Panc1 (cell line): ENCODE measurements at regions not wholly inside any gene's neighbourhood (a gene's known extent, or its start where the extent isn't known, plus 50 kb on each side); places are given as distances from the start of the nearest gene placed in this dataset.

Experiments used
- ATAC-seq: fragments of 200-7000 bp; cut with Tn5 transposase; 2 replicates; pipeline ENCODE4 v1.9.1; 2020; ENCODE audit warnings: mild to moderate bottlenecking, moderate library complexity
- BruUV-seq: library from RNA; stranded (reverse); fragments of 400-500 nt; replicated peaks from 2 replicates; lab custom pipeline; 2021; lab: Mats Ljungman, UMichigan
- CTCF ChIA-PET: fragments of 300-600 bp; sonication (Branson Sonifier 250); formaldehyde crosslinking; loops from one replicate; lab custom pipeline; 2022; ENCODE audit warnings: antibody characterized with exemption; lab: Charles Lee
- POLR2A ChIA-PET: fragments of 300-600 bp; sonication (Branson Sonifier 250); formaldehyde crosslinking; loops from one replicate; lab custom pipeline; 2022; ENCODE audit warnings: antibody characterized with exemption; lab: Charles Lee
- DNase-seq: peaks from one replicate; pipeline ENCODE4 v3.0.0-alpha.2; 2010; ENCODE audit warnings: low read depth, low spot score
- H3K27ac ChIP-seq: 2 replicates; pipeline ENCODE4 v1.5.1; 2011; ENCODE audit warnings: mild to moderate bottlenecking, low read length, inconsistent platforms
- H3K27me3 ChIP-seq: fragments of 200-500 bp; sonication (Bioruptor generic); 2 replicates; pipeline ENCODE4 v1.6.0; 2014; ENCODE audit warnings: low read length, inconsistent platforms; ENCODE audit not compliant: control insufficient read depth, insufficient read depth
- H3K36me3 ChIP-seq: fragments of 200-500 bp; sonication (Bioruptor generic); 2 replicates; pipeline ENCODE4 v1.5.1; 2014; ENCODE audit warnings: inconsistent platforms, mild to moderate bottlenecking, low read length, moderate library complexity; ENCODE audit not compliant: control insufficient read depth, insufficient read depth
- H3K4me1 ChIP-seq: 2 replicates; pipeline ENCODE4 v1.5.1; 2011; ENCODE audit warnings: inconsistent platforms, mild to moderate bottlenecking, low read length, moderate library complexity; ENCODE audit not compliant: control insufficient read depth, insufficient read depth
- H3K4me3 ChIP-seq, 2 experiments: 2 replicates each; pipeline ENCODE4 v1.5.1; 2011 to 2012; ENCODE audit warnings: low read depth in 2 of 2, low read length in 2 of 2, mild to moderate bottlenecking in 2 of 2, inconsistent platforms in 1 of 2, moderate library complexity in 1 of 2
- H3K9me3 ChIP-seq: fragments of 200-500 bp; sonication (Bioruptor generic); 2 replicates; pipeline ENCODE4 v1.5.1; 2014; ENCODE audit warnings: low read depth, mild to moderate bottlenecking, inconsistent platforms, low read length, moderate library complexity; ENCODE audit not compliant: control insufficient read depth, insufficient read depth
- POLR2AphosphoS5 ChIP-seq: IDR thresholded peaks from 2 replicates; pipeline ENCODE4 v1.6.1; 2012; ENCODE audit warnings: mild to moderate bottlenecking, low read depth, low read length, moderate library complexity
- SIN3A ChIP-seq: IDR thresholded peaks from 2 replicates; pipeline ENCODE4 v1.6.1; 2012; ENCODE audit warnings: low read depth, mild to moderate bottlenecking, low read length, moderate library complexity, borderline replicate concordance; ENCODE audit not compliant: insufficient read depth
- TCF7L2 ChIP-seq: IDR thresholded peaks from 2 replicates; pipeline ENCODE4 v1.6.1; 2011; ENCODE audit warnings: mild to moderate bottlenecking, low read depth, low read length, inconsistent platforms
- in situ Hi-C: cut with HindIII; loops from 2 replicates; pipeline ENCODE4 v1.10.0; 2016; ENCODE audit warnings: low sequenced_read_pairs, low pct_unique_long_range_greater_than_20kb
- intact Hi-C: fragments of 100-400 bp; cut with micrococcal nuclease; formaldehyde crosslinking; loops from one replicate; pipeline ENCODE4 v1.10.0; 2022; ENCODE audit not compliant: unreplicated experiment
- TF ChIP-seq, protein P1 (sequence below): fragments of 450-650 bp; IDR thresholded peaks from 2 replicates; pipeline ENCODE4 v1.5.1; 2017; ENCODE audit warnings: mild to moderate bottlenecking
- TF ChIP-seq, protein P2 (sequence below), 2 experiments: IDR thresholded peaks; 2 replicates each; pipeline ENCODE4 v1.6.1; 2011 to 2012; ENCODE audit warnings: low read depth in 2 of 2, control low read depth in 1 of 2, low read length in 1 of 2, mild to moderate bottlenecking in 1 of 2, moderate library complexity in 1 of 2; ENCODE audit not compliant: insufficient read depth in 1 of 2

DNA sequence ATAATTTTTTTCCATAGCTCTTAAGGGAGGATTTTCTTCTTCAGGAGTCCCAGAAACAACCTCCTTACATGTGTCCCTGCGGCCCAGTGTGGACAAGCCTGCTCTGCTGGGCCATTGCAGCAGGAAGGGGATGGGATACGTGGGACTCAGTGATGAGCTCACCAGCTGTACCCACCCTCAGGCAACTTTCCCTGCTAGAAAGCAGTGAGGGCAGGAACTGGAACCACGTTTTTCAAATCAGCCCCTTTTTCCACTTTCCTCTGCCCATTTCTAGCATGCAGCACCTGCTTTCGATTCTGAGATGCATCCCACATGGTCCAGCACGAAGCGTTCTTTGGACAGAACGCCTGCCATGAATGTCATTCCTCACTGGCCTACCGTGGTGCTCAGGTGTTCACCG is 232.7 kb downstream of the KLF6 start:
- intact Hi-C loops (no loop called here), in situ Hi-C loops (no loop called here)
- no peak for ATAC-seq
- Histone ChIP-seq H3K9me3 (no peaks in the 10 kb centered on the region), H3K4me1 (no peaks in the 10 kb centered on the region), H3K27ac (no peak overlapping the region), H3K27me3 (no peaks in the 10 kb centered on the region), H3K4me3 (no peak overlapping the region), H3K36me3 (no peaks in the 10 kb centered on the region)
- no peak for DNase-seq
- TF ChIP-seq, protein P1, sequence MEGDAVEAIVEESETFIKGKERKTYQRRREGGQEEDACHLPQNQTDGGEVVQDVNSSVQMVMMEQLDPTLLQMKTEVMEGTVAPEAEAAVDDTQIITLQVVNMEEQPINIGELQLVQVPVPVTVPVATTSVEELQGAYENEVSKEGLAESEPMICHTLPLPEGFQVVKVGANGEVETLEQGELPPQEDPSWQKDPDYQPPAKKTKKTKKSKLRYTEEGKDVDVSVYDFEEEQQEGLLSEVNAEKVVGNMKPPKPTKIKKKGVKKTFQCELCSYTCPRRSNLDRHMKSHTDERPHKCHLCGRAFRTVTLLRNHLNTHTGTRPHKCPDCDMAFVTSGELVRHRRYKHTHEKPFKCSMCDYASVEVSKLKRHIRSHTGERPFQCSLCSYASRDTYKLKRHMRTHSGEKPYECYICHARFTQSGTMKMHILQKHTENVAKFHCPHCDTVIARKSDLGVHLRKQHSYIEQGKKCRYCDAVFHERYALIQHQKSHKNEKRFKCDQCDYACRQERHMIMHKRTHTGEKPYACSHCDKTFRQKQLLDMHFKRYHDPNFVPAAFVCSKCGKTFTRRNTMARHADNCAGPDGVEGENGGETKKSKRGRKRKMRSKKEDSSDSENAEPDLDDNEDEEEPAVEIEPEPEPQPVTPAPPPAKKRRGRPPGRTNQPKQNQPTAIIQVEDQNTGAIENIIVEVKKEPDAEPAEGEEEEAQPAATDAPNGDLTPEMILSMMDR, result no peak
- TF ChIP-seq, protein P2, sequence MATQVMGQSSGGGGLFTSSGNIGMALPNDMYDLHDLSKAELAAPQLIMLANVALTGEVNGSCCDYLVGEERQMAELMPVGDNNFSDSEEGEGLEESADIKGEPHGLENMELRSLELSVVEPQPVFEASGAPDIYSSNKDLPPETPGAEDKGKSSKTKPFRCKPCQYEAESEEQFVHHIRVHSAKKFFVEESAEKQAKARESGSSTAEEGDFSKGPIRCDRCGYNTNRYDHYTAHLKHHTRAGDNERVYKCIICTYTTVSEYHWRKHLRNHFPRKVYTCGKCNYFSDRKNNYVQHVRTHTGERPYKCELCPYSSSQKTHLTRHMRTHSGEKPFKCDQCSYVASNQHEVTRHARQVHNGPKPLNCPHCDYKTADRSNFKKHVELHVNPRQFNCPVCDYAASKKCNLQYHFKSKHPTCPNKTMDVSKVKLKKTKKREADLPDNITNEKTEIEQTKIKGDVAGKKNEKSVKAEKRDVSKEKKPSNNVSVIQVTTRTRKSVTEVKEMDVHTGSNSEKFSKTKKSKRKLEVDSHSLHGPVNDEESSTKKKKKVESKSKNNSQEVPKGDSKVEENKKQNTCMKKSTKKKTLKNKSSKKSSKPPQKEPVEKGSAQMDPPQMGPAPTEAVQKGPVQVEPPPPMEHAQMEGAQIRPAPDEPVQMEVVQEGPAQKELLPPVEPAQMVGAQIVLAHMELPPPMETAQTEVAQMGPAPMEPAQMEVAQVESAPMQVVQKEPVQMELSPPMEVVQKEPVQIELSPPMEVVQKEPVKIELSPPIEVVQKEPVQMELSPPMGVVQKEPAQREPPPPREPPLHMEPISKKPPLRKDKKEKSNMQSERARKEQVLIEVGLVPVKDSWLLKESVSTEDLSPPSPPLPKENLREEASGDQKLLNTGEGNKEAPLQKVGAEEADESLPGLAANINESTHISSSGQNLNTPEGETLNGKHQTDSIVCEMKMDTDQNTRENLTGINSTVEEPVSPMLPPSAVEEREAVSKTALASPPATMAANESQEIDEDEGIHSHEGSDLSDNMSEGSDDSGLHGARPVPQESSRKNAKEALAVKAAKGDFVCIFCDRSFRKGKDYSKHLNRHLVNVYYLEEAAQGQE (IDR thresholded peaks at IDR 0.05; ENCODE audit: insufficient read depth in 1 of 2, low read depth in 2 of 2, low read length in 1 of 2), result no peak
- TF ChIP-seq TCF7L2 (no peak), SIN3A (no peak), POLR2AphosphoS5 (no peak)
- CTCF ChIA-PET, result no interaction called here
- no TSS peak for BruUV-seq
- POLR2A ChIA-PET, result interaction anchor here (0.6 kb wide), 1 partner anchor 211 kb away, joined by 4 read pairs; no protein-coding TSS in a partner anchor

DNA sequence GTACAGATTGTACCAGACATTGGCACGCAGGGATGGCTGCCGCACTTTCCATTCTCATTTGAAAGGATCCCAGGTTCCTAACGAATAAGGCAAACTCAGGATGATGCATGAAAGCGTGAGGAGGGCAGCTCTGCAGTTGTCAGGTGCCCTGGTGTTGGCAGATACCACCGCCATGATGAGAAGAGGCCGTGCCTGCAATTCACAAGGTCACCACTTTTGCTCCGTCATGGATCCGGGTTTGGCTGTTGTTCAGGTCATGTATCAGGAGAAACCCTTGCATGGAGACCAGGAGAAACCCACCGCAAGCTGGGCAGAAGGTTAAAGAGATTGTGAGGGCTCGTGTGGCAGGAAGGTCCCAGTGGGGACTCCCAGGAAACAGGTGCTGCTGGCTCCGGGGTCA is 233.2 kb downstream of the KLF6 start:
- Histone ChIP-seq H3K27me3 (no peaks in the 10 kb centered on the region), H3K27ac (no peak overlapping the region), H3K9me3 (no peaks in the 10 kb centered on the region), H3K4me1 (no peaks in the 10 kb centered on the region), H3K36me3 (no peaks in the 10 kb centered on the region), H3K4me3 (no peak overlapping the region)
- intact Hi-C loops, result no loop called here
- in situ Hi-C loops, result no loop called here
- no TSS peak for BruUV-seq
- DNase-seq (no peak), ATAC-seq (no peak)
- CTCF ChIA-PET, result no interaction called here
- TF ChIP-seq TCF7L2, result no peak
- no peak for TF ChIP-seq SIN3A
- no peak for TF ChIP-seq POLR2AphosphoS5
- TF ChIP-seq, protein P2 (IDR thresholded peaks at IDR 0.05; ENCODE audit: insufficient read depth in 1 of 2, low read depth in 2 of 2, low read length in 1 of 2), result no peak
- TF ChIP-seq, protein P1, result no peak
- POLR2A ChIA-PET, result interaction anchor here (0.6 kb wide), 1 partner anchor 211 kb away, joined by 4 read pairs; no protein-coding TSS in a partner anchor
